ENCODE measurements at regions not wholly inside any gene's neighbourhood (a gene's known extent, or its start where the extent isn't known, plus 50 kb on each side); places are given as distances from the start of the nearest gene placed in this dataset.

- Histone ChIP-seq H2BK120ac (ENCODE audit: low read depth, low read length) (no peak overlapping the region), H3K4ac (ENCODE audit: low read depth in 1 of 2, low read length in 2 of 2) (no peak overlapping the region), H4K8ac (ENCODE audit: low read length) (no peak overlapping the region), H3K27me3 (ENCODE audit: control insufficient read depth in 1 of 2, insufficient read depth in 1 of 2, low read length in 2 of 2) (no peaks in the 10 kb centered on the region), H2BK15ac (ENCODE audit: low read depth, poor library complexity, severe bottlenecking) (no peak overlapping the region), H3K4me1 (ENCODE audit: control insufficient read depth, insufficient read depth, low read depth, low read length) (no peaks in the 10 kb centered on the region), H2BK5ac (ENCODE audit: low read depth, low read length, poor library complexity, severe bottlenecking) (no peak overlapping the region), H3K4me3 (ENCODE audit: insufficient read depth in 1 of 2, low read depth in 1 of 2, low read length in 2 of 2) (no peak overlapping the region), H3K9ac (ENCODE audit: low read length) (no peak overlapping the region), H3K4me2 (ENCODE audit: low read length, poor library complexity, severe bottlenecking) (no peak overlapping the region), H3K36me3 (ENCODE audit: control insufficient read depth in 1 of 2, insufficient read depth in 2 of 2, low read depth in 1 of 2, low read length in 2 of 2) (no peaks in the 10 kb centered on the region), H2BK12ac (ENCODE audit: low read length in 2 of 2) (no peak overlapping the region), H3K18ac (ENCODE audit: low read depth in 1 of 2, low read length in 2 of 2) (no peak overlapping the region), H3K14ac (ENCODE audit: low read length in 2 of 2) (no peak overlapping the region), H2AFZ (ENCODE audit: low read depth, low read length) (no peak overlapping the region), H4K91ac (ENCODE audit: low read length) (no peak overlapping the region), H3K79me1 (replicated peaks; ENCODE audit: low read length, poor library complexity, severe bottlenecking) (no peaks in the 10 kb centered on the region), H2AK5ac (ENCODE audit: low read length, severe bottlenecking) (no peak overlapping the region), H3K27ac (ENCODE audit: low read length, poor library complexity, severe bottlenecking) (no peak overlapping the region), H3K9me3 (ENCODE audit: control insufficient read depth, low read length) (peaks cover 11% of the 10 kb centered on the region), H3K23ac (ENCODE audit: low read length in 2 of 2) (no peak overlapping the region)
- no peak for DNase-seq
- WGBS = 90% methylated on average over 1 of the region's 2 CpGs
Measured at GRCh38 chr12:88707800-88708199, 127.5 kb upstream of the KITLG start.

- H2AK5ac ChIP-seq (ENCODE audit: low read length, severe bottlenecking) = no peak overlapping the region
- H2AFZ ChIP-seq (ENCODE audit: low read depth, low read length) = no peak overlapping the region
- H2BK12ac ChIP-seq (ENCODE audit: low read length in 2 of 2) = no peak overlapping the region
- no peak overlapping the region for H2BK15ac ChIP-seq (ENCODE audit: low read depth, poor library complexity, severe bottlenecking)
- H2BK120ac ChIP-seq (ENCODE audit: low read depth, low read length) = no peak overlapping the region
- H3K27me3 ChIP-seq (ENCODE audit: control insufficient read depth in 1 of 2, insufficient read depth in 1 of 2, low read length in 2 of 2) = no peaks in the 10 kb centered on the region
- no peak overlapping the region for H4K8ac ChIP-seq (ENCODE audit: low read length)
- no peak overlapping the region for H3K4ac ChIP-seq (ENCODE audit: low read depth in 1 of 2, low read length in 2 of 2)
- H3K9ac ChIP-seq (ENCODE audit: low read length) = no peak overlapping the region
- no peak overlapping the region for H3K18ac ChIP-seq (ENCODE audit: low read depth in 1 of 2, low read length in 2 of 2)
- no peak overlapping the region for H2BK5ac ChIP-seq (ENCODE audit: low read depth, low read length, poor library complexity, severe bottlenecking)
- peaks cover 11% of the 10 kb centered on the region for H3K9me3 ChIP-seq (ENCODE audit: control insufficient read depth, low read length)
- H3K4me2 ChIP-seq (ENCODE audit: low read length, poor library complexity, severe bottlenecking) = no peak overlapping the region
- no peaks in the 10 kb centered on the region for H3K79me1 ChIP-seq (replicated peaks; ENCODE audit: low read length, poor library complexity, severe bottlenecking)
- H4K91ac ChIP-seq (ENCODE audit: low read length) = no peak overlapping the region
- no peak overlapping the region for H3K27ac ChIP-seq (ENCODE audit: low read length, poor library complexity, severe bottlenecking)
- no peak for DNase-seq
- H3K4me1 ChIP-seq (ENCODE audit: control insufficient read depth, insufficient read depth, low read depth, low read length) = no peaks in the 10 kb centered on the region
- no peak overlapping the region for H3K4me3 ChIP-seq (ENCODE audit: insufficient read depth in 1 of 2, low read depth in 1 of 2, low read length in 2 of 2)
- no peaks in the 10 kb centered on the region for H3K36me3 ChIP-seq (ENCODE audit: control insufficient read depth in 1 of 2, insufficient read depth in 2 of 2, low read depth in 1 of 2, low read length in 2 of 2)
- no peak overlapping the region for H3K23ac ChIP-seq (ENCODE audit: low read length in 2 of 2)
- H3K14ac ChIP-seq (ENCODE audit: low read length in 2 of 2) = no peak overlapping the region
Measured at GRCh38 chr12:88706286-88706685, 126.0 kb upstream of the KITLG start.

- Histone ChIP-seq H3K14ac (ENCODE audit: low read length in 2 of 2) (no peak overlapping the region), H2BK120ac (ENCODE audit: low read depth, low read length) (no peak overlapping the region), H2BK12ac (ENCODE audit: low read length in 2 of 2) (no peak overlapping the region), H2BK5ac (ENCODE audit: low read depth, low read length, poor library complexity, severe bottlenecking) (no peak overlapping the region), H4K91ac (ENCODE audit: low read length) (no peak overlapping the region), H3K9ac (ENCODE audit: low read length) (no peak overlapping the region), H3K36me3 (ENCODE audit: control insufficient read depth in 1 of 2, insufficient read depth in 2 of 2, low read depth in 1 of 2, low read length in 2 of 2) (no peaks in the 10 kb centered on the region), H4K8ac (ENCODE audit: low read length) (no peak overlapping the region), H2AK5ac (ENCODE audit: low read length, severe bottlenecking) (no peak overlapping the region), H3K27ac (ENCODE audit: low read length, poor library complexity, severe bottlenecking) (no peak overlapping the region), H3K4ac (ENCODE audit: low read depth in 1 of 2, low read length in 2 of 2) (no peak overlapping the region), H3K23ac (ENCODE audit: low read length in 2 of 2) (no peak overlapping the region), H3K4me2 (ENCODE audit: low read length, poor library complexity, severe bottlenecking) (no peak overlapping the region), H2BK15ac (ENCODE audit: low read depth, poor library complexity, severe bottlenecking) (no peak overlapping the region), H3K9me3 (ENCODE audit: control insufficient read depth, low read length) (peaks cover 11% of the 10 kb centered on the region), H3K79me1 (replicated peaks; ENCODE audit: low read length, poor library complexity, severe bottlenecking) (no peaks in the 10 kb centered on the region), H3K4me1 (ENCODE audit: control insufficient read depth, insufficient read depth, low read depth, low read length) (no peaks in the 10 kb centered on the region), H3K27me3 (ENCODE audit: control insufficient read depth in 1 of 2, insufficient read depth in 1 of 2, low read length in 2 of 2) (no peaks in the 10 kb centered on the region), H3K4me3 (ENCODE audit: insufficient read depth in 1 of 2, low read depth in 1 of 2, low read length in 2 of 2) (no peak overlapping the region), H3K18ac (ENCODE audit: low read depth in 1 of 2, low read length in 2 of 2) (no peak overlapping the region), H2AFZ (ENCODE audit: low read depth, low read length) (no peak overlapping the region)
- peak; percentile 15 for DNase-seq
- whole genome bisulfite sequencing = 94% methylated on average over 3 of the region's 3 CpGs
Measured at GRCh38 chr12:88703790-88704189, 123.5 kb upstream of the KITLG start.

DNA sequence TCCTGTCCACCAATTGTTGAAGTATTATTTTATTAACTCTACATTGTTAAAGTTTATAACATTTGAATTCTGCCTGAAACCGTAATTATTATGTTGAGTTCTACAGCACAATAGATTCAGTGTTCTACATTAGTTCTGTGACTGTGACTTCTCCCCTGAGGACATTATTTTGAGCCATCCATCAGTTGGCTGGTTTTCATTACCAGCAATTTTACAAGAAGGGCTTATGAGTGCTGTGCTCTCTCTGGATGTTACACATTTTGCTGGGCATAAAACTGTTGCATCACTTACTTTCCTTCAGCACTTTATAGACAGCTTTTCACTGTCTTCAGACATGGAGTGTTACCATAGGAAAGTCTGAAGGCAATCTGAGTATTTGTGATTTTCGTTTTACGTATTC lies 118.2 kb upstream of the KITLG start:
- Histone ChIP-seq H2BK120ac (ENCODE audit: low read depth, low read length) (no peak overlapping the region), H4K91ac (ENCODE audit: low read length) (no peak overlapping the region), H2AFZ (ENCODE audit: low read depth, low read length) (no peak overlapping the region), H3K14ac (ENCODE audit: low read length in 2 of 2) (no peak overlapping the region), H3K27me3 (ENCODE audit: control insufficient read depth in 1 of 2, insufficient read depth in 1 of 2, low read length in 2 of 2) (no peaks in the 10 kb centered on the region), H3K9ac (ENCODE audit: low read length) (no peak overlapping the region), H3K4ac (ENCODE audit: low read depth in 1 of 2, low read length in 2 of 2) (no peak overlapping the region), H3K36me3 (ENCODE audit: control insufficient read depth in 1 of 2, insufficient read depth in 2 of 2, low read depth in 1 of 2, low read length in 2 of 2) (no peaks in the 10 kb centered on the region), H2BK15ac (ENCODE audit: low read depth, poor library complexity, severe bottlenecking) (no peak overlapping the region), H2BK12ac (ENCODE audit: low read length in 2 of 2) (no peak overlapping the region), H3K27ac (ENCODE audit: low read length, poor library complexity, severe bottlenecking) (no peak overlapping the region), H3K9me3 (ENCODE audit: control insufficient read depth, low read length) (no peaks in the 10 kb centered on the region), H3K18ac (ENCODE audit: low read depth in 1 of 2, low read length in 2 of 2) (no peak overlapping the region), H2BK5ac (ENCODE audit: low read depth, low read length, poor library complexity, severe bottlenecking) (no peak overlapping the region), H3K4me3 (ENCODE audit: insufficient read depth in 1 of 2, low read depth in 1 of 2, low read length in 2 of 2) (no peak overlapping the region), H2AK5ac (ENCODE audit: low read length, severe bottlenecking) (no peak overlapping the region), H3K23ac (ENCODE audit: low read length in 2 of 2) (no peak overlapping the region), H3K79me1 (replicated peaks; ENCODE audit: low read length, poor library complexity, severe bottlenecking) (no peaks in the 10 kb centered on the region), H3K4me2 (ENCODE audit: low read length, poor library complexity, severe bottlenecking) (no peak overlapping the region), H4K8ac (ENCODE audit: low read length) (no peak overlapping the region), H3K4me1 (ENCODE audit: control insufficient read depth, insufficient read depth, low read depth, low read length) (no peaks in the 10 kb centered on the region)
- DNase-seq = no peak
- 100% methylated on average over 2 of the region's 3 CpGs for WGBS
